Neural cell (in vitro differentiated cells): ENCODE measurements at regions not wholly inside any gene's neighbourhood (a gene's known extent, or its start where the extent isn't known, plus 50 kb on each side); places are given as distances from the start of the nearest gene placed in this dataset.
"Not testable (repeated sequence)": the region's sequence is repeated elsewhere in the genome, so short reads cannot be mapped to it uniquely, and the experiment has no call there.

Experiments
- H2AFZ ChIP-seq: fragments of 200-600, 300-800 bp; sonication (generic), shearing (Covaris generic); 2 replicates; pipeline ENCODE4 v1.6.0; 2014; ENCODE audit warnings: low read depth, mild to moderate bottlenecking, antibody characterized with exemption, low read length, moderate library complexity
- H3F3A ChIP-seq: fragments of 200-600 bp; shearing (Covaris generic); 2 replicates; pipeline ENCODE4 v1.6.1; 2016; ENCODE audit warnings: mild to moderate bottlenecking, moderate library complexity, mixed read lengths, antibody characterized with exemption, low read length; ENCODE audit not compliant: insufficient read depth, poor library complexity, severe bottlenecking
- H3K27ac ChIP-seq: fragments of 200-600, 300-800 bp; sonication (generic), shearing (Covaris generic); 2 replicates; pipeline ENCODE4 v1.5.1; 2014; ENCODE audit warnings: mild to moderate bottlenecking, low read length, moderate library complexity
- H3K27me3 ChIP-seq: fragments of 300-800, 200-600 bp; sonication (generic), shearing (Covaris generic); 2 replicates; pipeline ENCODE4 v1.6.0; 2014; ENCODE audit warnings: mild to moderate bottlenecking, low read depth, low read length, moderate library complexity; ENCODE audit not compliant: insufficient read depth
- H3K36me3 ChIP-seq: fragments of 300-800, 200-600 bp; sonication (generic), shearing (Covaris generic); 2 replicates; pipeline ENCODE4 v1.5.1; 2014; ENCODE audit warnings: mild to moderate bottlenecking, antibody characterized with exemption, low read length, moderate library complexity; ENCODE audit not compliant: insufficient read depth
- H3K4me2 ChIP-seq: fragments of 300-800, 200-600 bp; sonication (generic), shearing (Covaris generic); 2 replicates; pipeline ENCODE4 v1.6.0; 2014; ENCODE audit warnings: mild to moderate bottlenecking, low read length
- H3K4me3 ChIP-seq: fragments of 300-800, 200-600 bp; sonication (generic), shearing (Covaris generic); 2 replicates; pipeline ENCODE4 v1.5.1; 2014; ENCODE audit warnings: mild to moderate bottlenecking, low read length, moderate library complexity
- H3K79me2 ChIP-seq: fragments of 200-600 bp; shearing (Covaris generic); replicated peaks from 2 replicates; pipeline ENCODE4 v1.6.0; 2014; ENCODE audit warnings: mild to moderate bottlenecking, low read length, moderate library complexity; ENCODE audit not compliant: insufficient read depth
- H3K9ac ChIP-seq: fragments of 300-800, 200-600 bp; sonication (generic), shearing (Covaris generic); 2 replicates; pipeline ENCODE4 v1.6.1; 2016; ENCODE audit warnings: mild to moderate bottlenecking, low read length, mixed read lengths
- H3K9me2 ChIP-seq: fragments of 200-600 bp; shearing (Covaris generic); 2 replicates; pipeline ENCODE4 v1.6.1; 2016; ENCODE audit warnings: mild to moderate bottlenecking, low read length, mixed read lengths; ENCODE audit not compliant: insufficient read depth
- H3K9me3 ChIP-seq: fragments of 200-600, 300-800 bp; sonication (generic), shearing (Covaris generic); 2 replicates; pipeline ENCODE4 v1.6.1; 2016; ENCODE audit warnings: mild to moderate bottlenecking, mixed run types, low read length, moderate library complexity, mixed read lengths
- H4K20me1 ChIP-seq: fragments of 200-600 bp; shearing (Covaris generic); 2 replicates; pipeline ENCODE4 v1.6.1; 2016; ENCODE audit warnings: mild to moderate bottlenecking, mixed run types; ENCODE audit not compliant: insufficient read depth
- CTCF ChIP-seq: fragments of 450-650 bp; IDR thresholded peaks from 2 replicates; pipeline ENCODE4 v1.5.1; 2014; ENCODE audit warnings: antibody characterized with exemption, mild to moderate bottlenecking, moderate library complexity; ENCODE audit not compliant: poor library complexity, severe bottlenecking
- EP300 ChIP-seq: fragments of 450-650 bp; conservative IDR thresholded peaks from 2 replicates; pipeline ENCODE4 v1.6.1; 2014; ENCODE audit warnings: antibody characterized with exemption, mild to moderate bottlenecking, moderate library complexity; ENCODE audit not compliant: poor library complexity, severe bottlenecking
- EZH2 ChIP-seq: fragments of 200-600, 300-800 bp; shearing (Covaris generic), sonication (generic); IDR thresholded peaks from 2 replicates; pipeline ENCODE4 v1.6.1; 2014; ENCODE audit warnings: antibody characterized with exemption, low read length, borderline replicate concordance, mild to moderate bottlenecking; ENCODE audit not compliant: insufficient read depth, poor library complexity, severe bottlenecking
- MXI1 ChIP-seq: fragments of 450-650 bp; conservative IDR thresholded peaks from 2 replicates; pipeline ENCODE4 v1.6.1; 2014; ENCODE audit warnings: antibody characterized with exemption, mild to moderate bottlenecking; ENCODE audit not compliant: poor library complexity, severe bottlenecking
- POLR2AphosphoS5 ChIP-seq: IDR thresholded peaks from 2 replicates; pipeline ENCODE4 v1.6.1; 2012
- RAD21 ChIP-seq: fragments of 450-650 bp; conservative IDR thresholded peaks from 2 replicates; pipeline ENCODE4 v1.6.1; 2014; ENCODE audit warnings: antibody characterized with exemption, mild to moderate bottlenecking, moderate library complexity
- REST ChIP-seq: IDR thresholded peaks from 2 replicates; pipeline ENCODE4 v1.6.1; 2012; ENCODE audit warnings: borderline replicate concordance
- SMC3 ChIP-seq: fragments of 450-650 bp; conservative IDR thresholded peaks from 2 replicates; pipeline ENCODE4 v1.6.1; 2014; ENCODE audit warnings: antibody characterized with exemption, mild to moderate bottlenecking, moderate library complexity; ENCODE audit not compliant: poor library complexity
- TAF1 ChIP-seq: IDR thresholded peaks from 2 replicates; pipeline ENCODE4 v1.6.1; 2012; ENCODE audit warnings: low read depth

GRCh38 chrX:96483647-96484160 is 200.9 kb upstream of the DIAPH2 start:
- Histone ChIP-seq H3K36me3 (no peaks in the 10 kb centered on the region), H3K4me3 (no peak overlapping the region), H3K27me3 (no peaks in the 10 kb centered on the region), H3K9ac (no peak overlapping the region), H3K27ac (no peak overlapping the region), H3K4me2 (no peak overlapping the region), H3F3A (no peaks in the 10 kb centered on the region), H2AFZ (no peak overlapping the region), H3K79me2 (no peaks in the 10 kb centered on the region), H3K9me3 (no peaks in the 10 kb centered on the region), H3K9me2 (no peaks in the 10 kb centered on the region), H4K20me1 (no peaks in the 10 kb centered on the region)
- no peak for TF ChIP-seq CTCF
- TF ChIP-seq RAD21: no peak
- TF ChIP-seq TAF1: no peak
- no peak for TF ChIP-seq MXI1
- TF ChIP-seq SMC3: no peak
- TF ChIP-seq EZH2: no peak
- no peak for TF ChIP-seq REST
- no peak for TF ChIP-seq EP300
- no peak for TF ChIP-seq POLR2AphosphoS5

DNA sequence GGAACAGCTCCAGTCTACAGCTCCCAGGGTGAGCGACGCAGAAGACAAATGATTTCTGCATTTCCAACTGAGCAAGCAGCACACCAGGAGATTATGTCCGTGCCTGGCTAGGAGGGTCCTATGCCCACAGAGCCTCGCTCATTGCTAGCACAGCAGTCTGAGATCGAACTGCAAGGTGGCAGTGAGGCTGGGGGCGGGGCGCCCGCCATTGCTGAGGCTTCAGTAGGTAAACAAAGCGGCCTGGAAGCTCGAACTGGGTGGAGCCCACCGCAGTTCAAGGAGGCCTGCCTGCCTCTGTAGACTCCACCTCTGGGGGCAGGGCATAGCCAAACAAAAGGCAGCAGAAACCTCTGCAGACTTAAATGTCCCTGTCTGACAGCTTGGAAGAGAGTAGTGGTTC is 198.0 kb upstream of the DIAPH2 start:
- H3K36me3 ChIP-seq, H3F3A ChIP-seq, H3K9me3 ChIP-seq, H3K27me3 ChIP-seq, H3K4me3 ChIP-seq, H3K9me2 ChIP-seq, H3K79me2 ChIP-seq, H3K4me2 ChIP-seq, H2AFZ ChIP-seq, H4K20me1 ChIP-seq, H3K27ac ChIP-seq, H3K9ac ChIP-seq: not testable (repeated sequence)

- Histone ChIP-seq H4K20me1 (no peaks in the 10 kb centered on the region), H3K9me3 (no peaks in the 10 kb centered on the region), H3F3A (no peaks in the 10 kb centered on the region), H3K9me2 (no peaks in the 10 kb centered on the region), H3K27ac (no peak overlapping the region), H3K36me3 (no peaks in the 10 kb centered on the region), H3K4me3 (no peak overlapping the region), H3K79me2 (no peaks in the 10 kb centered on the region), H3K9ac (no peak overlapping the region), H3K27me3 (no peaks in the 10 kb centered on the region), H2AFZ (no peak overlapping the region), H3K4me2 (no peak overlapping the region)
- TF ChIP-seq EP300 (no peak), REST (no peak), RAD21 (no peak), CTCF (no peak), EZH2 (no peak), POLR2AphosphoS5 (no peak), SMC3 (no peak), TAF1 (no peak), MXI1 (no peak)
These were observed 182.1 kb upstream of the DIAPH2 start for GRCh38 chrX:96502507-96502906.
